HEK293 (cell line): ENCODE measurements at regions not wholly inside any gene's neighbourhood (a gene's known extent, or its start where the extent isn't known, plus 50 kb on each side); places are given as distances from the start of the nearest gene placed in this dataset.

Experiments used
- CTCF ChIA-PET: fragments of 350-600 bp; formaldehyde crosslinking; extraction: SDS; loops from one replicate; lab custom pipeline; 2021; ENCODE audit warnings: antibody characterized with exemption; lab: Yijun Ruan, JAX
- POLR2A ChIA-PET: fragments of 300-600 bp; formaldehyde crosslinking; extraction: SDS; loops from one replicate; lab custom pipeline; 2020; ENCODE audit warnings: antibody characterized with exemption, inconsistent platforms; lab: Yijun Ruan, JAX
- H3K27ac ChIP-seq: fragments of 200-500 bp; sonication (Bioruptor generic); 2 replicates; pipeline ENCODE4 v1.5.1; 2014; ENCODE audit warnings: low read depth, low read length, control low read depth, inconsistent platforms; ENCODE audit errors: extremely low read depth
- H3K36me3 ChIP-seq, 2 experiments: fragments of 200-500 bp in 1 of 2; sonication (Bioruptor generic) in 1 of 2; 1 replicate in 1 of 2; 2 replicates in 1 of 2; pipeline ENCODE4 v1.5.1; 2014 to 2017; ENCODE audit warnings: inconsistent platforms in 2 of 2, low read length in 2 of 2; ENCODE audit not compliant: control insufficient read depth in 2 of 2, insufficient read depth in 1 of 2
- H3K4me1 ChIP-seq: fragments of 200-500 bp; sonication (Bioruptor generic); 2 replicates; pipeline ENCODE4 v1.5.1; 2014; ENCODE audit warnings: mild to moderate bottlenecking, low read length, inconsistent platforms; ENCODE audit not compliant: control insufficient read depth, insufficient read depth
- H3K4me3 ChIP-seq: 2 replicates; pipeline ENCODE4 v1.5.1; 2011; ENCODE audit warnings: low read depth, mild to moderate bottlenecking, control low read depth, low read length, moderate library complexity
- H3K9me3 ChIP-seq: fragments of 200-500 bp; sonication (Bioruptor generic); 2 replicates; pipeline ENCODE4 v1.5.1; 2014; ENCODE audit warnings: low read depth, low read length, inconsistent platforms; ENCODE audit not compliant: control insufficient read depth, insufficient read depth
- FEZF1 ChIP-seq: fragments of 450-650 bp; formaldehyde crosslinking; IDR thresholded peaks from 2 replicates; pipeline ENCODE4 v1.5.1; 2016; ENCODE audit warnings: missing biosample characterization, missing genetic modification characterization
- GFI1B ChIP-seq: fragments of 450-650 bp; formaldehyde crosslinking; IDR thresholded peaks from 2 replicates; pipeline ENCODE4 v1.5.1; 2016; ENCODE audit warnings: missing biosample characterization, missing genetic modification characterization
- GLI4 ChIP-seq: fragments of 450-650 bp; formaldehyde crosslinking; IDR thresholded peaks from 2 replicates; pipeline ENCODE4 v1.5.1; 2016; ENCODE audit warnings: missing biosample characterization, missing genetic modification characterization
- KLF16 ChIP-seq: fragments of 450-650 bp; formaldehyde crosslinking; IDR thresholded peaks from 2 replicates; pipeline ENCODE4 v1.5.1; 2017; ENCODE audit warnings: missing biosample characterization, missing genetic modification characterization
- ZBTB20 ChIP-seq: fragments of 450-650 bp; formaldehyde crosslinking; IDR thresholded peaks from 2 replicates; pipeline ENCODE4 v1.5.1; 2016; ENCODE audit warnings: missing biosample characterization, missing genetic modification characterization
- ZFP41 ChIP-seq: fragments of 450-650 bp; formaldehyde crosslinking; IDR thresholded peaks from 2 replicates; pipeline ENCODE4 v1.5.1; 2016; ENCODE audit warnings: missing biosample characterization, missing genetic modification characterization, borderline replicate concordance
- ZNF175 ChIP-seq: fragments of 450-650 bp; formaldehyde crosslinking; IDR thresholded peaks from 2 replicates; pipeline ENCODE4 v1.5.1; 2016; ENCODE audit warnings: missing biosample characterization, missing genetic modification characterization
- ZNF24 ChIP-seq: fragments of 450-650 bp; formaldehyde crosslinking; IDR thresholded peaks from 2 replicates; pipeline ENCODE4 v1.5.1; 2016; ENCODE audit warnings: missing biosample characterization, missing genetic modification characterization
- ZNF37A ChIP-seq: fragments of 450-650 bp; IDR thresholded peaks from 2 replicates; pipeline ENCODE4 v1.5.1; 2018; ENCODE audit warnings: missing biosample characterization, missing genetic modification characterization
- ZNF596 ChIP-seq: fragments of 450-650 bp; IDR thresholded peaks from 2 replicates; pipeline ENCODE4 v1.5.0; 2018; ENCODE audit warnings: missing biosample characterization, mild to moderate bottlenecking, missing genetic modification characterization, moderate library complexity
- ZNF76 ChIP-seq: fragments of 450-650 bp; formaldehyde crosslinking; IDR thresholded peaks from 2 replicates; pipeline ENCODE4; 2016; ENCODE audit warnings: low read depth, missing biosample characterization, missing genetic modification characterization, borderline replicate concordance
- ZNF830 ChIP-seq: fragments of 450-650 bp; IDR thresholded peaks from 2 replicates; pipeline ENCODE4 v1.5.0; 2018; ENCODE audit warnings: missing biosample characterization, missing genetic modification characterization, low read depth, mild to moderate bottlenecking, moderate library complexity
- TF ChIP-seq, protein P1 (sequence below): fragments of 450-650 bp; formaldehyde crosslinking; IDR thresholded peaks from 2 replicates; pipeline ENCODE4; 2016; ENCODE audit warnings: missing biosample characterization, missing genetic modification characterization
- TF ChIP-seq, protein P2 (sequence below): fragments of 450-650 bp; formaldehyde crosslinking; IDR thresholded peaks from 2 replicates; pipeline ENCODE4 v1.5.1; 2017; ENCODE audit warnings: missing biosample characterization, missing genetic modification characterization
- TF ChIP-seq, protein P3 (sequence below): fragments of 450-650 bp; formaldehyde crosslinking; IDR thresholded peaks from 2 replicates; pipeline ENCODE4 v1.5.1; 2017; ENCODE audit warnings: missing biosample characterization, missing genetic modification characterization

DNA sequence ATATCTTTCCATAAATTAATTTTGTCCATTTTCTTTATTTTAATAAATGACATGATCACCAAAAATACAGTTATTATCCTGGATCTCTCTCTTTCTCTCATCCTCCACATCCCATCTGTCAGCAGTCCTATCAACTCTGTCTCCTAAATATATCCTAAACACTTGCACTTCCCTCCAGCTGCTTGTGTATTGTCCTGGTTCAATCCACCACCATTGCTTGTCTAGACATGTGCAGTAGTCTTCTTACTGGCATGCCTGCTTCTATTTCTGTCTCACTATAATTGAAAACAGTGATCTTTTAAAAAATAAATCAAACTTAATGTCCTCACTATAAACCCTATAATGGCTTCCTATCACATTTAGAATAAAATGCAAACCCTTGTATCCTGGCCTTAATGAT, 2168.6 kb upstream of the PIK3C3 start (continued):
- TF ChIP-seq, protein P1, sequence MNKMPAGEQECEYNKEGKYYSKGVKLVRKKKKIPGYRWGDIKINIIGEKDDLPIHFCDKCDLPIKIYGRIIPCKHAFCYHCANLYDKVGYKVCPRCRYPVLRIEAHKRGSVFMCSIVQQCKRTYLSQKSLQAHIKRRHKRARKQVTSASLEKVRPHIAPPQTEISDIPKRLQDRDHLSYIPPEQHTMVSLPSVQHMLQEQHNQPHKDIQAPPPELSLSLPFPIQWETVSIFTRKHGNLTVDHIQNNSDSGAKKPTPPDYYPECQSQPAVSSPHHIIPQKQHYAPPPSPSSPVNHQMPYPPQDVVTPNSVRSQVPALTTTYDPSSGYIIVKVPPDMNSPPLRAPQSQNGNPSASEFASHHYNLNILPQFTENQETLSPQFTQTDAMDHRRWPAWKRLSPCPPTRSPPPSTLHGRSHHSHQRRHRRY = no peak

DNA sequence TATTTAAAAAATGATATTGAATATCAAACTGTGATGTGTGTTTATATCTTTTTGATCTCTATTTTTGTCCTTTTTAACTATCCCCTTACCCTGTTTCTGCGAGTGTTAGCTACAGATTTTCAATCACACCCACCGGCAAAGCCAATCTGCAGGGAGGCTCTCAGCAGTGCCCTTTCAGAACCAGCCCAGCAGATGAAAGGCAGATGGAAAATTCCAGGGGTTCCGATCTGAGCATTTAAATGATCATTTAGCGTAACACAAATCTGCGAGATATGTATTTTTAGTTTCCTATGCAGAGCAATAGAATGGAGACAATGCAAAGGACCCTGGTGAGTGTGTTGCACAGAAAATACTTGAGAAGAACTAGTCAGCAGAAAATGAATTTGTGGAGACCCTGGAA, 2170.5 kb upstream of the PIK3C3 start:
- CTCF ChIA-PET = interaction anchor here (1.1 kb wide), 1 partner anchor 10 kb away, joined by 5 read pairs; no protein-coding TSS in a partner anchor
- no peaks in the 10 kb centered on the region for H3K36me3 ChIP-seq
- TF ChIP-seq, protein P2, sequence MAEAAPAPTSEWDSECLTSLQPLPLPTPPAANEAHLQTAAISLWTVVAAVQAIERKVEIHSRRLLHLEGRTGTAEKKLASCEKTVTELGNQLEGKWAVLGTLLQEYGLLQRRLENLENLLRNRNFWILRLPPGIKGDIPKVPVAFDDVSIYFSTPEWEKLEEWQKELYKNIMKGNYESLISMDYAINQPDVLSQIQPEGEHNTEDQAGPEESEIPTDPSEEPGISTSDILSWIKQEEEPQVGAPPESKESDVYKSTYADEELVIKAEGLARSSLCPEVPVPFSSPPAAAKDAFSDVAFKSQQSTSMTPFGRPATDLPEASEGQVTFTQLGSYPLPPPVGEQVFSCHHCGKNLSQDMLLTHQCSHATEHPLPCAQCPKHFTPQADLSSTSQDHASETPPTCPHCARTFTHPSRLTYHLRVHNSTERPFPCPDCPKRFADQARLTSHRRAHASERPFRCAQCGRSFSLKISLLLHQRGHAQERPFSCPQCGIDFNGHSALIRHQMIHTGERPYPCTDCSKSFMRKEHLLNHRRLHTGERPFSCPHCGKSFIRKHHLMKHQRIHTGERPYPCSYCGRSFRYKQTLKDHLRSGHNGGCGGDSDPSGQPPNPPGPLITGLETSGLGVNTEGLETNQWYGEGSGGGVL (tag by site-specific recombination) = no peak
- H3K4me3 ChIP-seq = no peak overlapping the region
- no peaks in the 10 kb centered on the region for H3K9me3 ChIP-seq
- H3K27ac ChIP-seq = no peak overlapping the region
- POLR2A ChIA-PET = no interaction called here
- H3K4me1 ChIP-seq = no peaks in the 10 kb centered on the region

DNA sequence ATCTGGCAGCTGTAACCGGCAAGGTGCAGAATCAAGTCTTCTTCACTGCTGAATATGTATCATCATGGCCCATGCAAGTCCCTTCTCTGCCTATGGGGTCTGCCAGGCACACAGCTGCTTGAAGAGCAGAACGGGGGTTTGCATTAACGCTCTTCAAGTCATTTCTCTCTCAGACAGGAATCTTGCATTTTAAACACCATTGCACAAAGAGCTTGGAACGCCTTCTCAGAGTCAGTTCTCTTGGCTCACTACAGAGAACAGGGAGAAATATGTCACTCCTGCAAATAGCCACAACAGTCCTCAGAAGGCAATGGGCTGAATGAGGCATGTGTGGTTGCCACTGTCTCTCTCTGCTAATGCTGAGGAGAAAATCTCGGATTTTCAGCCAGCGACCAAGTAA, 2173.5 kb upstream of the PIK3C3 start:
- TF ChIP-seq ZNF24 (tag by site-specific recombination) (no peak), GLI4 (tag by site-specific recombination) (no peak), ZBTB20 (tag by site-specific recombination) (no peak), ZNF596 (tag by site-specific recombination) (no peak), ZNF76 (tag by site-specific recombination) (no peak), ZNF175 (no peak), KLF16 (tag by site-specific recombination) (no peak), ZNF37A (tag by site-specific recombination) (no peak), ZFP41 (tag by site-specific recombination) (no peak), ZNF830 (no peak), FEZF1 (tag by site-specific recombination) (no peak), GFI1B (tag by site-specific recombination) (no peak)
- TF ChIP-seq, protein P3, sequence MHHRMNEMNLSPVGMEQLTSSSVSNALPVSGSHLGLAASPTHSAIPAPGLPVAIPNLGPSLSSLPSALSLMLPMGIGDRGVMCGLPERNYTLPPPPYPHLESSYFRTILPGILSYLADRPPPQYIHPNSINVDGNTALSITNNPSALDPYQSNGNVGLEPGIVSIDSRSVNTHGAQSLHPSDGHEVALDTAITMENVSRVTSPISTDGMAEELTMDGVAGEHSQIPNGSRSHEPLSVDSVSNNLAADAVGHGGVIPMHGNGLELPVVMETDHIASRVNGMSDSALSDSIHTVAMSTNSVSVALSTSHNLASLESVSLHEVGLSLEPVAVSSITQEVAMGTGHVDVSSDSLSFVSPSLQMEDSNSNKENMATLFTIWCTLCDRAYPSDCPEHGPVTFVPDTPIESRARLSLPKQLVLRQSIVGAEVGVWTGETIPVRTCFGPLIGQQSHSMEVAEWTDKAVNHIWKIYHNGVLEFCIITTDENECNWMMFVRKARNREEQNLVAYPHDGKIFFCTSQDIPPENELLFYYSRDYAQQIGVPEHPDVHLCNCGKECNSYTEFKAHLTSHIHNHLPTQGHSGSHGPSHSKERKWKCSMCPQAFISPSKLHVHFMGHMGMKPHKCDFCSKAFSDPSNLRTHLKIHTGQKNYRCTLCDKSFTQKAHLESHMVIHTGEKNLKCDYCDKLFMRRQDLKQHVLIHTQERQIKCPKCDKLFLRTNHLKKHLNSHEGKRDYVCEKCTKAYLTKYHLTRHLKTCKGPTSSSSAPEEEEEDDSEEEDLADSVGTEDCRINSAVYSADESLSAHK (tag by site-specific recombination) = no peak
- TF ChIP-seq, protein P1 = no peak
- H3K27ac ChIP-seq = no peak overlapping the region
- ChIA-PET POLR2A (no interaction called here), CTCF (no interaction called here)
- H3K36me3 ChIP-seq = no peaks in the 10 kb centered on the region
- H3K9me3 ChIP-seq = no peaks in the 10 kb centered on the region
- no peak overlapping the region for H3K4me3 ChIP-seq
- H3K4me1 ChIP-seq = no peaks in the 10 kb centered on the region
